AG10803 (cell line): ENCODE measurements at regions not wholly inside any gene's neighbourhood (a gene's known extent, or its start where the extent isn't known, plus 50 kb on each side); places are given as distances from the start of the nearest gene placed in this dataset.
"Not testable (repeated sequence)": the region's sequence is repeated elsewhere in the genome, so short reads cannot be mapped to it uniquely, and the experiment has no call there.

Source experiments
- DNase-seq: peaks from one replicate; pipeline ENCODE4 v3.0.0; 2010; ENCODE audit warnings: low read depth
- H3K4me3 ChIP-seq: 2 replicates; pipeline ENCODE4 v1.5.1; 2011; ENCODE audit warnings: mild to moderate bottlenecking, low read length, control low read depth
- TF ChIP-seq, protein P1 (sequence below): conservative IDR thresholded peaks from 2 replicates; pipeline ENCODE4 v1.5.1; 2011; ENCODE audit warnings: mild to moderate bottlenecking, low read length, control low read depth, inconsistent platforms

DNA sequence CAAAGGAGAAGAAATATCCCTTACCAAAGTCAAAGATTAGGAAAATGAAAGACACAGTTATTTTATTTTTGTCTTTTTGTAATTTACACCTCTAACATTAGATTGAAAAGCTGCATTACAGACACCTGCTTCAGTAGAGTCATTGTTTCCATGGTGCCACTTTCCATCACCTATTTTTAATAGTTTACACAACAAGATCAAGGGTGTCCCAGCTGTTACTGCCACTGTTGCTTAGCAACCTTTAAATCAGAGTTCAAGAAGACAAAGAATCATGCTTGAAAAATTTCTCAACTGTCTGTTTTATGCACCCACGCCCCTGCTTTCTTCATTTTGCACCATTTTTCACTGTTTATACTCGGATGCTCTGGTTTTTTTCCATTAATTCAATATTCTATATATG, 668.2 kb upstream of the GJE1 start:
- peak; percentile 83 for DNase-seq
- H3K4me3 ChIP-seq = no peak overlapping the region
- TF ChIP-seq, protein P1, sequence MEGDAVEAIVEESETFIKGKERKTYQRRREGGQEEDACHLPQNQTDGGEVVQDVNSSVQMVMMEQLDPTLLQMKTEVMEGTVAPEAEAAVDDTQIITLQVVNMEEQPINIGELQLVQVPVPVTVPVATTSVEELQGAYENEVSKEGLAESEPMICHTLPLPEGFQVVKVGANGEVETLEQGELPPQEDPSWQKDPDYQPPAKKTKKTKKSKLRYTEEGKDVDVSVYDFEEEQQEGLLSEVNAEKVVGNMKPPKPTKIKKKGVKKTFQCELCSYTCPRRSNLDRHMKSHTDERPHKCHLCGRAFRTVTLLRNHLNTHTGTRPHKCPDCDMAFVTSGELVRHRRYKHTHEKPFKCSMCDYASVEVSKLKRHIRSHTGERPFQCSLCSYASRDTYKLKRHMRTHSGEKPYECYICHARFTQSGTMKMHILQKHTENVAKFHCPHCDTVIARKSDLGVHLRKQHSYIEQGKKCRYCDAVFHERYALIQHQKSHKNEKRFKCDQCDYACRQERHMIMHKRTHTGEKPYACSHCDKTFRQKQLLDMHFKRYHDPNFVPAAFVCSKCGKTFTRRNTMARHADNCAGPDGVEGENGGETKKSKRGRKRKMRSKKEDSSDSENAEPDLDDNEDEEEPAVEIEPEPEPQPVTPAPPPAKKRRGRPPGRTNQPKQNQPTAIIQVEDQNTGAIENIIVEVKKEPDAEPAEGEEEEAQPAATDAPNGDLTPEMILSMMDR = no peak

DNA sequence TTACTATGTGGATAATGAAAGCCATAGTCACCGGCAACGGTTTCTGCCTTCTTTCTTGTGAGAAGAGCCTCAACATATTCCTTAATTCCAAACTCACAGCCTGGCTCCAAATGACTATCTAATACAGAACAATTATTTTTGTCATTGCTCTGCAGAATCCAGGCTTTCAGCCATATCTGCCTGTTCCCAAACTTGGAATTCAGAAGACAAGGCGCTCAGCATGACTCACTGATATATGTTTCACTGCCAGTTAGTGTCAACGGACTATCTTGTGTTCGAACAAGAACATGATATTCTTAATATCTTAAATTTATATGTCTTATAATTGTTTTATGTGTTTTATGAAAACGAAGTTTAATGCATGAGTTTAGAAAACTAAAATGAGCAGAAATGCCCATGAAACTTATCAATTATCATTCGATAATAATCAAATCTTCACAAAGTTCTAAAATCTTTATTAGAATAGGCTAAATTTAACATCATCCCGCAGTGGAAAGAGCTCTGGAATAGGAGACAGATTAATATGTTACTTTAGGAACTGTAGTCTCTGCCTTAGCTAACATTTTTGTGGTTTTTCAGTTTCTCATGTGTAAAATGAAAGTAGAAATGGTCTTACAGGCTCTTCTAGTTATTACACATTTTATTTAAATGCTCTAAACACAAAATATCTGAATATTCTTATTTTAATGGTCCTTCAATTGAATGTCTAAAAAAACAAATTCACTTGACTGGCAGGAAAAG, 669.3 kb upstream of the GJE1 start:
- DNase-seq = peak; percentile 53
- peak overlapping the region; percentile 8 for H3K4me3 ChIP-seq
- TF ChIP-seq, protein P1 = no peak

GRCh38 chr6:141460743-141461484, 671.8 kb upstream of the GJE1 start:
- TF ChIP-seq, protein P1 = no peak
- DNase-seq = no peak
- H3K4me3 ChIP-seq = no peak overlapping the region

DNA sequence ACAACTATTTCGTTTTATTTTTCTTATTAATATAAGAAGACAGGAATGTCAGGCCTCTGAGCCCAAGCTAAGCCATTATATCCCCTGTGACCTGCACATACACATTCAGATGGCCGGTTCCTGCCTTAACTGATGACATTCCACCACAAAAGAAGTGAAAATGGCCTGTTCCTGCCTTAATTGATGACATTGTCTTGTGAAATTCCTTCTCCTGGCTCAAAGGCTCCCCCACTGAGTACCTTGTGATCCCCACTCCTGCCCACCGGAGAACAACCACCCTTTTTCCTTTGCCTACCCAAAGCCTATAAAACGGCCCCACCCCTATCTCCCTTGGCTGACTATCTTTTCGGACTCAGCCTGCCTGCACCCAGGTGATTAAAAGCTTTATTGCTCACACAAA, 672.5 kb upstream of the GJE1 start:
- not testable (repeated sequence) for H3K4me3 ChIP-seq, DNase-seq

- not testable (repeated sequence) for DNase-seq, H3K4me3 ChIP-seq
Measured at GRCh38 chr6:141457984-141458383, 674.7 kb upstream of the GJE1 start.

DNA sequence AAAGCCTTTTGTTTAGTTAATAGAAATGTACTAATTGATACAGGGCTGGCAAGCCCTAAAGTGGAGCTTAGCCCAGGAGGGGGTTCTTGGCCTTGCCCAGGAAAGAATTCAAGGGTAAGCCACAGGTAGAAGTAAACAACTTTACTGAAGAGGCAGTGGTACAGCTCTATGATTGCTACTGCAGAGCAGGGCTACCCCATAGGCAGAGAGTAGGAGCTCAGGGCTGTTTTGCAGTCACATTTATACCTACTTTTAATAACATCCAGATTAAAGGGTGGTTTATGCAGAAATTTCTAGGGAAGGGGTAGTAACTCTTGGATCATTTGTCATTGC, 680.4 kb upstream of the GJE1 start:
- no peak overlapping the region for H3K4me3 ChIP-seq
- TF ChIP-seq, protein P1 = no peak
- no peak for DNase-seq

DNA sequence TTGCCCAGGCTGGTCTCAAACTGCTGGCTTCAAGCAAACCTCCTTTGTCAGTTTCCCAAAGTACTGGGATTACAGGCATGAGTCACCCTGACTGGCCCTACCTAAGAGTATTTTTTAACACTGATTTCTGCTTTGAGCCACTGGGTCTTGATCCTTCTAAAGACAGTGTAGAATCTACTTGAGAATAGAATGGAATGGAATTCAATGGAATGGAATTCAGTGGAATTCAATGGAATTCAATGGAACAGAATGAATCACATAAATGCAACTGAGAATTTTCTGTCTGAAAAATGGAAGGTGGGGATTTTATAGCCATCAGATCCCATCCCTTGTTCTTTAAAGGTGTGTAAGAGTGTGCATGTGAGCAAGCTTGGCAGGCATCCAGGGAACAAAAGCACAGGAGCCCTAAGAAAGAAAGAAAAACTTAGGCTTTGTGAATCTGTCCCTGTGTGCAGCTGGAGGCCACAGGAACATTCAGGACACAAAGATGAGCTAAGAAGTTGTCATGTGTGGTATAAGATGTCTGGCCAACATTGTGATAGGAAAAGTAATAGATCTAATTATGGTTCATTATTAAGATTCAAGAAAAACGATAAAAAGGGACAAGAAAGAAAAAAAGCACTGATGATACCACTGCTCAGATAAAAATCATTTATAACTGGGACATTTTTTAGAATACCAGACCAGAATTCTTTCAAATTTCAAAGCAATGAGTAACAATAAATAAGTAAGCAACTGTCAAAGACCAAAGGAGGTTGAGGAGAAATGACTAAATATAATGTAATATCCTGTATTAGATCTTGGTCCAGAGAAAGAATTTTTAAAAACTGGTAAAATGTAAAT, 681.0 kb upstream of the GJE1 start:
- TF ChIP-seq, protein P1 = no peak
- DNase-seq = peak; percentile 92
- H3K4me3 ChIP-seq = no peak overlapping the region

- no peak for DNase-seq
- no peak overlapping the region for H3K4me3 ChIP-seq
- TF ChIP-seq, protein P1 = no peak
Measured at GRCh38 chr6:141451181-141451510, 681.6 kb upstream of the GJE1 start.
